22Rv1 (cell line): ENCODE measurements at regions not wholly inside any gene's neighbourhood (a gene's known extent, or its start where the extent isn't known, plus 50 kb on each side); places are given as distances from the start of the nearest gene placed in this dataset.

Experiments
- H3K27ac ChIP-seq: fragments of 450-650 bp; 2 replicates; pipeline ENCODE4 v1.5.1; 2017
- CTCF ChIP-seq: fragments of 450-650 bp; IDR thresholded peaks from 2 replicates; pipeline ENCODE4 v1.5.1; 2017; ENCODE audit warnings: mild to moderate bottlenecking
- ZFX ChIP-seq: fragments of 450-650 bp; IDR thresholded peaks from 2 replicates; pipeline ENCODE4 v1.6.1; 2017; ENCODE audit warnings: antibody characterized with exemption, borderline replicate concordance

DNA sequence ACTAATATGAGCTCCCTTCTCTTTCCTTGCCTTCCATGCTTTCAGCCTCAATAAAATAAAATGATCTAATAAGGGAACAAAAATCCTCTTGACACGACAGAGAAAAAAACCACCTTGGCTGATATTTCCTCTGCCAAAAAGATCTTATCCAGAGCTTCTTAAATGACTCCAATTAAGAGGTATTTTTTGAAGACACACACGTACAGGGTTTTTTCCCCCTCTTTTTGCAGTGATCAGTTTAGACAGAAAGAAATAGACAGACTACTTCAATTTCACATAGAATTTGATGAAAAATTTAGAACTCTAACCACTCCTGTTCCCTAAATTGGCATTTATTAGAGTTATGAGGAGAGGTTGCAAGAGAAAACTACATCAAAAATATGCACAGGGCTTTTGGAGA, 217.2 kb upstream of the CDH11 start:
- TF ChIP-seq ZFX (no peak), CTCF (no peak)
- H3K27ac ChIP-seq: no peak overlapping the region

DNA sequence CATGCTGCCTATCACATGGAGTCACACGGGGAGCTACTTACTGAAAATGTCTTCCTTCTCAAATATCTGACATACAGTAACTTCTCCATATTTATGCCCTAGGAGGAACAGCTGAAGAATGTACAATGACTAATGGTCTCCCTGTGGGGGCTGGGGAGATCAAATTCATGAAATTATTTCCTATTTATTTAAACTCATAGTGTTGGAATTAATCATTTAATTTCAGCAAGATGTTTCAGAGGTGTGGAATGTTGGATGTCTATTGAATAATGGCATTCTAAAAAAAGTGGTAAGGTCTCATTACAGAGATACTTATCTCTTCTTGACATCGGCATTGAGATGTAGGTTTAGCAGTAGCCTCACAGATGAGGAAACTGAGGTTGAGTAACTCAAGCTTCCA, 214.3 kb upstream of the CDH11 start:
- TF ChIP-seq CTCF (no peak), ZFX (no peak)
- H3K27ac ChIP-seq: no peak overlapping the region

- TF ChIP-seq CTCF: no peak
- TF ChIP-seq ZFX: no peak
- no peak overlapping the region for H3K27ac ChIP-seq
Observed at GRCh38 chr16:65334081-65334480, 212.2 kb upstream of the CDH11 start.

DNA sequence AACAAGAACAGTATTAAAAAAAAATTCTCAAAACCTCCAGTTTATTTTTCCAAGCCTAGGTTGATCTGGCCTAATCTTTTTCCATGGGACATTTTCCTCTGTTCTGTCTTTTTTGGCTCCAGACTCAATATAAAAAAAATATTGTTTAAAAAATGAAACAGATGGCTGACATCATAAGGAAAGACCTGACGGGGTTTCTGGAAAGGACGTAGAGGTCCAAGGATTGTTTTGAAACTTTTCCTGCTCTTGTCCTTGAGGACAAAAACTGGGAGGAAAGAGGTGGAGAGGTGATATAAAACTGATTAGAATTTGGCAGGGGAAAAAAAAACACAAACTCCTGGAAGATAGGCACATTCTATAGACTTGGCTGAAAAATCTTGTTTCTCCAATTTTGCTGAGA, 211.4 kb upstream of the CDH11 start:
- no peak for TF ChIP-seq ZFX
- no peak for TF ChIP-seq CTCF
- H3K27ac ChIP-seq: no peak overlapping the region

DNA sequence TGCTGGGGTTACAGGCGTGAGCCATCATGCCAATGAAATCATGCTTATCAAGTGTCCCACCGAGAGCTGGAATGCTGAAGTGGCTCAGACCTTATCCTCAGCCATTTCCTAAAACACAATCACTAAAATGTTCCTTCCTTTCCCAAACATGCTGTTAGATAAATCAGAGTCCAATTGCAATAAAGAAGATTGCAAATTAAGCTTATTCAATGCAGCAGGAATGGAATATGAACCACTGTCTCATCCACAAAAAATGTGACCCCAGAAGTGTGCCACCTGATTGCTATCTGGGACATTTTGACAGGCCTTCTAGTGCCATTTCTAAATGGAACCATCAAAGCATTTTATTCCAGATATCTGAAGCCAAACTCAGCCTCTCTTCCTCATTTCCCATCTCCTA, 205.5 kb upstream of the CDH11 start:
- no peak for TF ChIP-seq CTCF
- TF ChIP-seq ZFX: no peak
- H3K27ac ChIP-seq: no peak overlapping the region

- TF ChIP-seq CTCF (no peak), ZFX (no peak)
Observed at GRCh38 chr16:65323655-65324237, 201.9 kb upstream of the CDH11 start.

GRCh38 chr16:65319621-65320231, 197.9 kb upstream of the CDH11 start:
- H3K27ac ChIP-seq: no peak overlapping the region
- TF ChIP-seq CTCF: no peak
- TF ChIP-seq ZFX: no peak

More at GRCh38 chr16:65323655-65324237, 201.9 kb upstream of the CDH11 start:
- no peak overlapping the region for H3K27ac ChIP-seq
